Ovary (tissue), 7 donors: ENCODE measurements at regions not wholly inside any gene's neighbourhood (a gene's known extent, or its start where the extent isn't known, plus 50 kb on each side); places are given as distances from the start of the nearest gene placed in this dataset.

ENCODE experiments used
- DNase-seq, 5 donors: peaks; one replicate each; pipeline ENCODE4 v3.0.0-alpha.2; 2019 to 2020
- H3K27ac ChIP-seq, 2 donors: fragments of 200-600 bp; one replicate each; pipeline versions ENCODE4 v1.5.1 to v1.8.0; 2019 to 2022
- H3K27me3 ChIP-seq: fragments of 200-600 bp; one replicate; pipeline ENCODE4 v1.8.0; 2022
- H3K36me3 ChIP-seq: fragments of 200-600 bp; sonication (generic); one replicate; pipeline ENCODE4 v1.5.1; 2019
- H3K4me1 ChIP-seq: one replicate; pipeline ENCODE4 v1.8.1; 2013; ENCODE audit warnings: mild to moderate bottlenecking, moderate library complexity; ENCODE audit not compliant: insufficient read depth
- H3K4me3 ChIP-seq: fragments of 200-600 bp; sonication (generic); one replicate; pipeline ENCODE4 v1.5.1; 2017
- H3K9me3 ChIP-seq, 2 donors: fragments of 200-600 bp in 1 of 2; sonication (generic) in 1 of 2; one replicate each; pipeline versions ENCODE4 v1.5.1 to v1.8.1; 2013 to 2019; ENCODE audit warnings: mild to moderate bottlenecking in 1 of 2, moderate library complexity in 1 of 2
- CTCF ChIP-seq, 3 donors: fragments of 450-650 bp in 2 of 3; fragments of 200-600 bp in 1 of 3; IDR thresholded peaks; one replicate each; pipeline versions ENCODE4 v1.5.1 to v1.8.0; 2016 to 2022; ENCODE audit warnings: antibody characterized with exemption in 3 of 3, mild to moderate bottlenecking in 1 of 3
- EP300 ChIP-seq: sonication (generic); formaldehyde crosslinking; IDR thresholded peaks from one replicate; pipeline ENCODE4 v1.6.1; 2017; ENCODE audit warnings: antibody characterized with exemption
- POLR2A ChIP-seq: fragments of 450-650 bp; IDR thresholded peaks from one replicate; pipeline ENCODE4 v1.6.1; 2017; ENCODE audit warnings: antibody characterized with exemption, mild to moderate bottlenecking, moderate library complexity
- WGBS, 3 donors: extraction: QIAGEN DNeasy Blood & Tissue Kit in 1 of 3; methylation state at CpG; one replicate each; pipeline versions ENCODE4 v1.1.5 to v1.1.7; 2013 to 2017; 5-methylcytosine and 5-hydroxymethylcytosine counted together
- intact Hi-C, 4 donors: fragments of 100-400 bp; cut with DNase I; formaldehyde crosslinking; loops; one replicate each; pipeline versions ENCODE4 v1.11.0 to v1.15.1; 2022 to 2023
- donor health status: DM: no; HTN: no; CAD: no; lungs with moderate emphysema.
- donor health status: DM: no; HTN: no; CAD: no.
- donor health status: Bipolar disorder and iron deficiency.
- donor health status: DM: no; HTN: no; CAD: no.
- donor health status: DM: yes; HTN: yes; CAD: no.

- intact Hi-C loops: no loop called here
- Histone ChIP-seq H3K4me3 (no peak overlapping the region), H3K9me3 (no peaks in the 10 kb centered on the region), H3K36me3 (no peaks in the 10 kb centered on the region), H3K27me3 (no peaks in the 10 kb centered on the region), H3K27ac (no peak overlapping the region), H3K4me1 (no peaks in the 10 kb centered on the region)
- TF ChIP-seq CTCF (IDR thresholded peaks at IDR 0.05): no peak
- no peak for TF ChIP-seq EP300
- no peak for TF ChIP-seq POLR2A
- 75 to 86% (median 79%) methylated on average over 1 of the region's 1 CpG for WGBS, 3 donors
- no peak for DNase-seq
These were observed 365.5 kb downstream of the ETNK1 start for GRCh38 chr12:22990501-22990900.

DNA sequence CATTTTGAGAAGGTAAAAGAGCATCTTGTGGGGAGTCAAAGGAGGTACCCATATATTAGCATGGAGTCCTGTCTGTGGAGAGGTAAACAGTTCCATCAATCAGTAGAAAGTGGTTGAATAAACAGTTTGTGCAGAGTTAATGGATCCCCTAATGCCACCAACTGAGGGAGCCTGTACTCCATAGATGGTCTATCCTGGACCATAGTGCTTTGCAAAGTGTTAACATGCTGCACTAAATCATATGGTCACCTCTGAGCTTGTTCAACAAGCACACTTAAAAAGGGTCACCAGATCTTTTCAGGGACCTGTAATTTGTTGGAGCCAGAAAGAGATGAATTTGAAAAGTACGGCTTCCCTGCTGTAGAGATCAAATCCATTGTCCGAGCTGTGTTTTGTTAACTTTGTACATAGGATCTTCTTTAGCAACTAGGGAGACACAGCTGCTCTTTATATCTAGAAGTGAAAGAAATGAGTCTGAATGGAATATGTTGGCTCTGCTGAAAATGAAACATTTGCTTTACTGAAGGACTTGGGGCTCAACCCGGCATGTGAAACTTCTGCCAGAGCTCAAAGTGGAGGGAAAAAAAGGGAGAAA is 366.4 kb downstream of the ETNK1 start:
- Histone ChIP-seq H3K27me3 (no peaks in the 10 kb centered on the region), H3K4me3 (no peak overlapping the region)
- 45 to 78% (median 61%) methylated on average over 3 of the region's 3 CpGs for WGBS, 3 donors

DNA sequence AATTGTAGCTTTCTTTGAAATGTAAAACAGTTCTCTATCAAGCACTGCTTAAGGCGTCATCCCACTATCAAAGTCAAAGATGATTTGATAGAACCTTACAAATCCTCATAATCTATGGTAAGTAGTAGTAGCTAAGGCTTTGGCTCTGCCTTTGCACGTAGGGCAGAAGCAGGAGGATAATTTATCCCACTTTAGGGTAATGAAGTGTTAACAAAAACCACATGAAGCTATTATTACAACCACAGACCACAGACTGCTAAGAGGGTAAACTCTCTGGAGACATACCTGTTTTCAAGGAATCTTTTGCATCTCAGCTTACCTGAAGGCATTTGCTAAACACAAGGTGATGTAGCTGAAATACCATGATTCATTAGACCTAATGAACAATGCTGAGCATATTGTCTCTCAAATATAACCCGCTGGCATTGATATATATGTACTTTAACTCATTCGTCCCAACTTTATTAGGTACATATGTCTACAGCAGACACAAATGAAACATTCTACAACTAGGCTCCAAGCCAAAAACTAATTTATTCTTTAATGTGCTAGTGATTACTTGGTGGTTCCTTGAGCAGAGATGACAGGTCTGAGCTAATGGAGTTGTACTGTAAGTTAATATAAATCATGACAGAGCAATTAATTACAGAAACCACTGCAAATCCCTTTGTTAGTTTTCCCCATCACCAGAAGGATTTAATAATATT is 368.8 kb downstream of the ETNK1 start:
- intact Hi-C loops: no loop called here
- Histone ChIP-seq H3K36me3 (no peaks in the 10 kb centered on the region), H3K4me3 (no peak overlapping the region), H3K27ac (no peak overlapping the region), H3K4me1 (no peaks in the 10 kb centered on the region), H3K9me3 (no peaks in the 10 kb centered on the region), H3K27me3 (no peaks in the 10 kb centered on the region)
- WGBS, 3 donors: 30 to 60% (median 37%) methylated on average over 4 of the region's 4 CpGs
- DNase-seq: no peak
- TF ChIP-seq CTCF (IDR thresholded peaks at IDR 0.05) (no peak), POLR2A (no peak), EP300 (no peak)

More for the DNA sequence above, 366.4 kb downstream of the ETNK1 start:
- Histone ChIP-seq H3K4me1 (no peaks in the 10 kb centered on the region), H3K27ac (no peak overlapping the region), H3K36me3 (no peaks in the 10 kb centered on the region), H3K9me3 (no peaks in the 10 kb centered on the region)
- TF ChIP-seq POLR2A (no peak), CTCF (IDR thresholded peaks at IDR 0.05) (no peak), EP300 (no peak)
- no peak for DNase-seq
- intact Hi-C loops: no loop called here

DNA sequence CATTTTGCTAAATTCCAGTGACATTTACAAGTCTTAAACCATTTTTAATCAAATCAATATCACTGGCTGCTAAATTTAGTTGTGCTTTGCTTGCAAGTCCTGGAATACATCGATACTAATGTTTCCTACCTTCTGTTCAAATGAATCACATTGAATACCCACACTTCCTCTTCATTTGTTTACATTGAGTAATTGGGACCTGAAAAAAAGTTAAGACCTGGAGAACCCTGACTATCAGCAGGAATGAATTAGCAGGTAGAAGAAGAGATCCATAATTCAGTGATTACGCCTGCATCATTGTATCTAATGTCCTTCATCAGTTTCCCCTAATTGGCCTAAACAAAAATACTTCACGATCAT is 369.3 kb downstream of the ETNK1 start:
- no peaks in the 10 kb centered on the region for H3K9me3 ChIP-seq
- H3K27me3 ChIP-seq: no peaks in the 10 kb centered on the region
- 36 to 61% (median 39%) methylated on average over 3 of the region's 3 CpGs for WGBS, 3 donors
- intact Hi-C loops: no loop called here
- H3K27ac ChIP-seq: no peak overlapping the region
- H3K4me3 ChIP-seq: no peak overlapping the region
- H3K4me1 ChIP-seq: no peaks in the 10 kb centered on the region
- TF ChIP-seq EP300: no peak
- no peak for TF ChIP-seq POLR2A
- TF ChIP-seq CTCF (IDR thresholded peaks at IDR 0.05): no peak
- DNase-seq: no peak
- no peaks in the 10 kb centered on the region for H3K36me3 ChIP-seq
